HepG2 (cell line): ENCODE measurements at regions not wholly inside any gene's neighbourhood (a gene's known extent, or its start where the extent isn't known, plus 50 kb on each side); places are given as distances from the start of the nearest gene placed in this dataset.

Experiments
- ATAC-seq: fragments of 200-7000 bp; cut with Tn5 transposase; 3 replicates; pipeline ENCODE4 v1.9.1; 2020; ENCODE audit warnings: mild to moderate bottlenecking, moderate library complexity
- BruUV-seq: library from RNA; stranded (reverse); fragments of 400-500 nt; replicated peaks from 2 replicates; lab custom pipeline; 2021; lab: Mats Ljungman, UMichigan
- CTCF ChIA-PET: fragments of 300-600 bp; formaldehyde crosslinking; extraction: SDS; loops from one replicate; lab custom pipeline; 2021; ENCODE audit warnings: low total read pairs, inconsistent platforms, low intra/inter-chr PET ratio; lab: Yijun Ruan, JAX
- POLR2A ChIA-PET: fragments of 350-600 bp; sonication (Branson Sonifier 250); formaldehyde crosslinking; loops from one replicate; lab custom pipeline; 2020; ENCODE audit warnings: antibody characterized with exemption, inconsistent platforms; lab: Yijun Ruan, JAX
- DNase-seq: peaks from one replicate; pipeline ENCODE4 v3.0.0-alpha.2; 2015; ENCODE audit warnings: low spot score
- FAIRE-seq: peaks from 3 replicates; lab custom pipeline; 2011; peaks lifted over from hg19 to GRCh38; lab: Jason Lieb, UNC
- H2AFZ ChIP-seq: one replicate; pipeline ENCODE4 v1.6.1; 2011; ENCODE audit warnings: low read length, inconsistent platforms
- H3K27ac ChIP-seq: fragments of 300-600 bp; 3 replicates; pipeline ENCODE4 v1.8.0; 2011; ENCODE audit warnings: mixed run types, mild to moderate bottlenecking, mixed read lengths, low read length, inconsistent platforms; ENCODE audit not compliant: insufficient read depth; ENCODE audit errors: extremely low read length
- H3K27me3 ChIP-seq, 2 experiments: fragments of 200-600 bp in 1 of 2; 2 replicates in 1 of 2; 3 replicates in 1 of 2; pipeline versions ENCODE4 v1.6.0 to v1.8.0; 2011; ENCODE audit warnings: low read length in 2 of 2, mild to moderate bottlenecking in 2 of 2, moderate library complexity in 2 of 2, inconsistent platforms in 1 of 2; ENCODE audit not compliant: insufficient read depth in 2 of 2, control insufficient read depth in 1 of 2
- H3K36me3 ChIP-seq, 2 experiments: fragments of 200-600 bp in 1 of 2; replicated peaks in 1 of 2; 2 replicates in 1 of 2; 3 replicates in 1 of 2; pipeline versions ENCODE4 v1.5.1 to v1.8.0; 2011; ENCODE audit warnings: low read length in 2 of 2, inconsistent platforms in 1 of 2; ENCODE audit not compliant: insufficient read depth in 2 of 2, control insufficient read depth in 1 of 2
- H3K4me1 ChIP-seq: 2 replicates; pipeline ENCODE4 v1.5.1; 2012; ENCODE audit warnings: low read length, inconsistent platforms; ENCODE audit not compliant: insufficient read depth
- H3K4me2 ChIP-seq: 2 replicates; pipeline ENCODE4 v1.6.0; 2011; ENCODE audit warnings: low read depth, low read length, inconsistent platforms
- H3K4me3 ChIP-seq, 3 experiments: fragments of 200-600 bp in 1 of 3; sonication (generic), shearing (Covaris generic) in 1 of 3; replicated peaks in 1 of 3; 2 replicates each; pipeline ENCODE4 v1.5.1; 2011 to 2016; ENCODE audit warnings: low read length in 3 of 3, inconsistent platforms in 2 of 3, low read depth in 2 of 3, mild to moderate bottlenecking in 2 of 3, control low read depth in 1 of 3, mixed read lengths in 1 of 3; ENCODE audit not compliant: insufficient read depth in 1 of 3
- H3K79me2 ChIP-seq: one replicate; pipeline ENCODE4 v1.6.1; 2011; ENCODE audit warnings: low read length, inconsistent platforms; ENCODE audit not compliant: insufficient read depth
- H3K9ac ChIP-seq: 2 replicates; pipeline ENCODE4 v1.6.0; 2011; ENCODE audit warnings: mild to moderate bottlenecking, low read depth, low read length, inconsistent platforms; ENCODE audit not compliant: insufficient read depth
- H3K9me3 ChIP-seq: 2 replicates; pipeline ENCODE4 v1.5.1; 2012; ENCODE audit warnings: mild to moderate bottlenecking, low read length
- H4K20me1 ChIP-seq: 2 replicates; pipeline ENCODE4 v1.6.0; 2011; ENCODE audit warnings: inconsistent platforms, mild to moderate bottlenecking, low read length, moderate library complexity; ENCODE audit not compliant: insufficient read depth
- IRF1 ChIP-seq: sonication (generic); formaldehyde crosslinking; IDR thresholded peaks from 2 replicates; pipeline ENCODE4 v1.4.0; 2020; ENCODE audit warnings: low read depth, mild to moderate bottlenecking, missing genetic modification reagents
- NFE2L2 ChIP-seq: fragments of 150-350 bp; IDR thresholded peaks from 2 replicates; pipeline ENCODE4 v1.6.1; 2014; ENCODE audit warnings: low read length
- RFX1 ChIP-seq: fragments of 450-650 bp; IDR thresholded peaks from 2 replicates; pipeline ENCODE4 v1.6.1; 2017
- THYN1 ChIP-seq: sonication (generic); formaldehyde crosslinking; IDR thresholded peaks from 2 replicates; pipeline ENCODE4 v1.8.1; 2023; ENCODE audit warnings: low read depth, mild to moderate bottlenecking, moderate library complexity, missing genetic modification reagents, borderline replicate concordance
- ZFP62 ChIP-seq: sonication (generic); formaldehyde crosslinking; IDR thresholded peaks from 2 replicates; pipeline ENCODE4 v1.4.0; 2020; ENCODE audit warnings: missing genetic modification reagents
- ZNF616 ChIP-seq: sonication (generic); formaldehyde crosslinking; IDR thresholded peaks from 2 replicates; pipeline ENCODE4 v1.5.0; 2020; ENCODE audit warnings: low read depth, mild to moderate bottlenecking, missing genetic modification reagents
- ZNF710 ChIP-seq: sonication (generic); formaldehyde crosslinking; IDR thresholded peaks from 2 replicates; pipeline ENCODE4 v1.5.0; 2020; ENCODE audit warnings: mild to moderate bottlenecking, missing genetic modification reagents, borderline replicate concordance
- ZNF768 ChIP-seq: sonication (generic); formaldehyde crosslinking; IDR thresholded peaks from 2 replicates; pipeline ENCODE4 v1.4.0; 2020; ENCODE audit warnings: missing genetic modification reagents
- ZNF784 ChIP-seq: sonication (generic); formaldehyde crosslinking; IDR thresholded peaks from 2 replicates; pipeline ENCODE4 v1.5.1; 2020; ENCODE audit warnings: missing genetic modification reagents, mild to moderate bottlenecking, borderline replicate concordance
- ZNF800 ChIP-seq: sonication (generic); formaldehyde crosslinking; IDR thresholded peaks from 2 replicates; pipeline ENCODE4 v1.4.0; 2020; ENCODE audit warnings: missing genetic modification reagents
- ZSCAN21 ChIP-seq: sonication (generic); formaldehyde crosslinking; IDR thresholded peaks from 2 replicates; pipeline ENCODE4 v1.8.0; 2022; ENCODE audit warnings: mild to moderate bottlenecking, missing genetic modification reagents, moderate library complexity, borderline replicate concordance
- WGBS: methylation state at CpG from one replicate; pipeline ENCODE4 v1.1.6; 2017; ENCODE audit warnings: low lambda C conversion rate; 5-methylcytosine and 5-hydroxymethylcytosine counted together
- in situ Hi-C: cut with HindIII; loops from 2 replicates; pipeline ENCODE4 v1.10.0; 2017; ENCODE audit warnings: low pct_unique_long_range_greater_than_20kb; ENCODE audit not compliant: extremely low pct_ligation_motif_present
- intact Hi-C: fragments of 100-400 bp; cut with micrococcal nuclease; formaldehyde crosslinking; loops from one replicate; pipeline ENCODE4 v1.10.0; 2022; ENCODE audit not compliant: unreplicated experiment

DNA sequence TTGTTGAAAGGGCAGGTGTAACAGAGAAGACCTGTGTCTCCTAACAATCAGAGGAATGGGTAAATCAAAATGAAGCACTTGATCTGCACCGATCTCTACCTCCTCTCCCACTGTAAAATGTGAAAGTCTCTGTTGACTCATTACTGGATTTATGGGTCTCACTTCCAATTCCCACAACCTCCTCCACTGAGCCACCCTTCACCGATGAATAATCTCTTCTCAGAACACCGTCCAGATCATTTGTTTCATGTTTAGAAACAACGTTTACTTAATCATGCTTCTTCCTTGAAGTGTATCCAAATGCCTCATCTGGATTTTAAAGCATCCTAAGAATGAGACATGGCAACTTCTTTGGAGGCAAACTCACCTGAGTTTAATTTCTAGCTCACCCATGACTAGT lies 643.6 kb downstream of the ETS1 start:
- intact Hi-C loops = no loop called here
- Histone ChIP-seq H3K4me2 (no peak overlapping the region), H3K4me3 (no peak overlapping the region), H3K79me2 (no peaks in the 10 kb centered on the region), H3K27me3 (no peaks in the 10 kb centered on the region), H4K20me1 (no peaks in the 10 kb centered on the region), H3K4me1 (no peaks in the 10 kb centered on the region), H3K9ac (no peak overlapping the region), H3K36me3 (no peaks in the 10 kb centered on the region), H3K9me3 (peaks cover 57% of the 10 kb centered on the region), H3K27ac (no peak overlapping the region), H2AFZ (no peak overlapping the region)
- in situ Hi-C loops = no loop called here
- ATAC-seq = no peak
- TF ChIP-seq ZFP62 (CRISPR knock-in tag) (no peak), IRF1 (no peak), ZNF616 (no peak), ZNF800 (CRISPR knock-in tag) (no peak), ZNF710 (CRISPR knock-in tag) (no peak), ZSCAN21 (CRISPR knock-in tag) (no peak), THYN1 (CRISPR knock-in tag) (no peak), ZNF768 (CRISPR knock-in tag) (no peak), NFE2L2 (no peak), ZNF784 (CRISPR knock-in tag) (no peak), RFX1 (no peak)
- CTCF ChIA-PET = no interaction called here
- POLR2A ChIA-PET = no interaction called here
- no peak for FAIRE-seq
- WGBS = 16% methylated on average over 4 of the region's 4 CpGs
- BruUV-seq = no TSS peak
- no peak for DNase-seq
